Astrocyte of the cerebellum (primary cell): ENCODE measurements at regions not wholly inside any gene's neighbourhood (a gene's known extent, or its start where the extent isn't known, plus 50 kb on each side); places are given as distances from the start of the nearest gene placed in this dataset.

ENCODE experiments used
- DNase-seq: peaks from one replicate; pipeline ENCODE4 v3.0.0-alpha.2; 2011; ENCODE audit warnings: low read depth
- H3K4me3 ChIP-seq: 2 replicates; pipeline ENCODE4 v1.5.1; 2011; ENCODE audit warnings: mild to moderate bottlenecking, low read depth, low read length, moderate library complexity
- in situ Hi-C: cut with HindIII; loops from 2 replicates; pipeline ENCODE4 v1.10.0; 2017; ENCODE audit warnings: low sequenced_read_pairs
- TF ChIP-seq, protein P1 (sequence below): IDR thresholded peaks from 2 replicates; pipeline ENCODE4 v1.5.1; 2012; ENCODE audit warnings: low read length, low read depth, moderate library complexity, mild to moderate bottlenecking; ENCODE audit errors: missing control alignments

DNA sequence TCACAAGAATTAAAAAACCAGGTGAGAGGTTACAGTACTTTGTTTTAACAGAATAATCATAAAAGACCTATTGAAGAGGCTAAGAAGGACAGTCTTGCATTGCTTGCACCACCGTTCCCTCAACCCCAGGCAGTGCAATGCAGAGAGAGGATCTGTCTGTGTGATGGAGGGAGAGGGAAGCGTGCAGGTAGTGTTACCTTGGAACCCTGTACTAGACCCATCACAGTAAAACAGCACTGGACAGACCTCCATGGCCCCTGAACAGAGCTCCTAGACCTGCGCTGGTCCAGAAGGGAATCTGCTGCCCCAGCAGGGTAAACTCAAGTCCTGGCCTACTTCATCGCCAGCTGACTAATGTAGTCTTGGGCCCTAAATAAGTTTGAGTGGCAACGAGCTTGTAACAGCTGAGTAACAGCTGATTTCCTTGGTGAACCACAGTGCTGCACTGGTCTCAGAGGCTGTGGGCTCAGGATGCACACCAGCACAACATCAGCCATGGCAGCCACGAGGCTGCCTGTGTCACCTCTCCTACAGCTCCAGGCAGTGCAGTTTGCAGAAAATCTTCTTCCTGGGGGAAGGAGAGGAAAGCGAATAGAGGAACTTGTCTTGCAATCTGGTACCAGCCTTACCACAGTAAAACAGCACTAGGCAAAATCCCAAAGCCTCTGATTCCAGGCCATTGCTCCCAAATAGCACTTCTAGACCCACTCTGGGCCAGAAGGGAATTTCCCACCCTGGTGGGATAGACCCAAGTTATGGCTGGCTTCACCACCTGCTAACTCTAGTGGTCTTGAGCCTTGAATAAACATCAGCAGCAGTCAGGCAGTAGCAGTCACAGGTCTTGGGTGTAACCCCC, 417.2 kb downstream of the CDH7 start:
- no peak for DNase-seq
- no peak overlapping the region for H3K4me3 ChIP-seq
- in situ Hi-C loops: no loop called here
- TF ChIP-seq, protein P1, sequence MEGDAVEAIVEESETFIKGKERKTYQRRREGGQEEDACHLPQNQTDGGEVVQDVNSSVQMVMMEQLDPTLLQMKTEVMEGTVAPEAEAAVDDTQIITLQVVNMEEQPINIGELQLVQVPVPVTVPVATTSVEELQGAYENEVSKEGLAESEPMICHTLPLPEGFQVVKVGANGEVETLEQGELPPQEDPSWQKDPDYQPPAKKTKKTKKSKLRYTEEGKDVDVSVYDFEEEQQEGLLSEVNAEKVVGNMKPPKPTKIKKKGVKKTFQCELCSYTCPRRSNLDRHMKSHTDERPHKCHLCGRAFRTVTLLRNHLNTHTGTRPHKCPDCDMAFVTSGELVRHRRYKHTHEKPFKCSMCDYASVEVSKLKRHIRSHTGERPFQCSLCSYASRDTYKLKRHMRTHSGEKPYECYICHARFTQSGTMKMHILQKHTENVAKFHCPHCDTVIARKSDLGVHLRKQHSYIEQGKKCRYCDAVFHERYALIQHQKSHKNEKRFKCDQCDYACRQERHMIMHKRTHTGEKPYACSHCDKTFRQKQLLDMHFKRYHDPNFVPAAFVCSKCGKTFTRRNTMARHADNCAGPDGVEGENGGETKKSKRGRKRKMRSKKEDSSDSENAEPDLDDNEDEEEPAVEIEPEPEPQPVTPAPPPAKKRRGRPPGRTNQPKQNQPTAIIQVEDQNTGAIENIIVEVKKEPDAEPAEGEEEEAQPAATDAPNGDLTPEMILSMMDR: no peak

DNA sequence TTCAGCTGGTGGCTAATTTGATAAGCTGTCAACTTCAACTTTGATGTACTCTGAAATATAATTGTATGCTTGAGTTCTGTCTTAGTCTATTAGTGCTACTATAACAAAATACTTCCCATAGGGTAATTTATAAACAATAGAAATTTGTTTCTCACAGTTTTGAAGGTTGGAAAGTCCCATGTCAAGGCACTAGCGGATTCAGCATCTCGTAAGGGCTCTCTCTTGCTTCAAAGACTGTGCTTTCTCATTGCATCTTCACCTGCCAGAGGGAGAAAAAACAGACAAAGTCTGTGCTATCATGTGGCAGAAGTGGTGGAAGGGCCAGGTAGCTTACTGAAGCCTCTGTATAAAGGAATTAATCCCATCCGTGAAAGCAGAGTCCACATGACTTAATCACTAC, 409.2 kb downstream of the CDH7 start:
- H3K4me3 ChIP-seq: no peak overlapping the region
- in situ Hi-C loops: no loop called here
- TF ChIP-seq, protein P1: no peak
- no peak for DNase-seq

DNA sequence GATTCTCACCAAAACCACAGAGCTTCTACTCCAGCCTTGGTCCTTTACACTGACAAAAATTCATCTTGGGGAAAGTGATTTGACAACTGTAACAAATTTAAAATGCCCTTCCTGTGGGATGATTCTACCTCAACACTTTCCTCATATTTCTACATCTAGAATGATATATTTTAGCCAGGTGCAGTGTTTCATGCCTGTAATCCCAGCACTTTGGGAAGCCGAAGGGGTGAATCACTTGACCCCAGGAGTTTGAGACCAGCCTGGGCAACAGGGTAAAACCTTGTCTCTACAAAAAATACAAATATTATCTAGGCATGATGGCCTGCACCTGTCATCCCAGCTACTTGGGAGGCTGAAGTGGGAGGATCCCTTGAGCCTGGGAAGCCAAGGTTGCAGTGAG, 408.6 kb downstream of the CDH7 start:
- no peak for DNase-seq
- no peak overlapping the region for H3K4me3 ChIP-seq
- in situ Hi-C loops: no loop called here
- TF ChIP-seq, protein P1: no peak

DNA sequence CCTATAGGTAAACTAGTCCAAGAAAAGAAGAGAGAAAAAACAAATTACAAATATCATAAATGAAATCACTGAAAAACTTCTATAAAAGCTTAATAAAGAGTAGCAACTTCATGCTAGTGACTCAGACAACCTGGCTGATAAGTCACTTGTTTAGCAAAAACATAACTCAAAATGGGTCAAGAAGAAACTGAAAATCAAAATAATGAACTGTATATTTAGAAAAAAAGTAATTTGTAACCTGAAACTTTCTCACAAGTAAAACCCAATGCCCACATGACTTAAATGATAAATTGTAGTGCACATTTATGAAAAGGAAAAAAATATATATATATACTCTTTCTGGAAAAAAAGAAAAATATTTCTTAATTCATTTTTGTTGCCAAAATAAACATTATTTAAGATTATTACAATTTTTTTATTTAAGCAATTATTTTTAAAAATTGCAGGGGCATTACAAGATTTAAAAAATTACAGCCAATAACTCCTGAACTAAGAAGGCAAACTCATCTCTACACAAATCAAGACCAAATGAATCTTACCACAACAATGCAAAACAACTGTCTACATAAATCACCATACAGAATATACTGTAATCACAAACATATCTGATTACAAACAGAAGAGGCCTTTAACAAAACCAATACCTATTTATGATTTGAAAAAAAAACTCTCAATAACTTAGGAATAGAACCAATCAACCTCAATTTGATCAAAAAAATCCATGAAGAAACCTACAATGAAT, 406.3 kb downstream of the CDH7 start:
- in situ Hi-C loops: no loop called here
- TF ChIP-seq, protein P1: no peak
- no peak overlapping the region for H3K4me3 ChIP-seq
- DNase-seq: no peak

DNA sequence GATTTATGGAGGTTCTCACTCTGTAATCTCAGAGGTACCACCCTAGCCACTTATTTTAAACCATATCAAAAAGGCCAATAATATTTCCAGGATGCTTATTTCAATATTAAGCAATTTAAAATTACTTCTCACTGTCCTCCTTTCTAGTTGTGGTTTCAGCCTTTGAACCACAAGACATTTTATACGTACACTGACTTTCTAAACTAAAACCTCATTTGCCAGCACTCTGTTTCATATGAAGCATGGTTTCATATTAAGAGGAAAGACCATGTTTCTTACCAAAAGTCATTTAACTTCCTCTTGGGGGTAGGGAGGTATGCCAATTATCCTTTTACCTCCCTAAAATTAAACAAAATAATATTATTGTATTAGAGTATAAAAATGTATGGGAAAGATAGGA, 399.8 kb downstream of the CDH7 start:
- in situ Hi-C loops: no loop called here
- TF ChIP-seq, protein P1: no peak

DNA sequence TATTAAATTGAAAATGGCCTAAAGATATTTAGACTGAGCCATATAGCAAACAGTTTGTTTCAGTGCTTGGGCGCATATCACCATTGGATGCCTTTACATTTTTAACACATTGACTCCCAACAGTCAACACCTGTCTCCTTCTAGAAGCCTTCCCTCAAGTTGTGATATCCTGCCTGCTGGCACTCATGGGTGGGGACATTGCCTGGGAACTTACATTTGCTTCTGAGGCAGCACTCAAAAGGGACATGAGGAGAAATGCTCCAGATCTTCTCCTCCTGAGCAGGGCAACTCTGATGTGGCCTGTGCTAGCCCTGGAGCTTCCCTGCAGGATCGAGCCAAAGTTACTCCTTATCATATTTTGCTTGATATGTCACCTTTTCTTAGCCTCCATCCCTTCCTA, 392.2 kb downstream of the CDH7 start:
- TF ChIP-seq, protein P1: no peak
- no peak overlapping the region for H3K4me3 ChIP-seq
- DNase-seq: no peak
- in situ Hi-C loops: no loop called here

More for the DNA sequence above, 399.8 kb downstream of the CDH7 start:
- DNase-seq: no peak
- no peak overlapping the region for H3K4me3 ChIP-seq
